Activated CD4-positive, alpha-beta T cell treated with anti-CD3 and anti-CD28 coated beads, Interleukin-2, amount 50 U/mL, for 1 hour (primary cell): ENCODE measurements at regions not wholly inside any gene's neighbourhood (a gene's known extent, or its start where the extent isn't known, plus 50 kb on each side); places are given as distances from the start of the nearest gene placed in this dataset.

Experiments used
- DNase-seq: peaks from one replicate; pipeline ENCODE4 v3.0.0-alpha.2; 2020

DNA sequence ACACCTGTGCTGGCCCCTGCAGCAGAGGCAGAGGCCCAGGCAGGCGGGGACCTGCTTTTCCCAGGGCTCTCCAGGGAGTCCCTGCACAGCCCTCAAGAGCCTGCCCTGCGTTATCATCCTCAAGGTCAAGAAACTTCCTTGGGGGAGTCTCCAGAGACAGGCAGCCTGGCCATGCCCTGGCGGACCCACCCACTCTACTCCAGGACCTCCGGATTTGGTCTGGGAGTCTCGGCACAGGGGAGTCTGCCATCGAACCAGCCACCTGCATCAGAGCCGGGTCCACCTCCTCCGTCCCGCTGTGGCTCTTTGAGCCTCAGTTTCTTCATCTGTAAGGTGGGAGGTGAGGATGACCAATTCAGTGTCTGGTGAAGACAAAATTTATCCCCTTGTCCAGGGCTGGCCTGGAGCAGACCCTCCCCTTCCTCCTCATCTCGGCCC is 75.3 kb upstream of the TNRC6C start:
- no peak for DNase-seq

DNA sequence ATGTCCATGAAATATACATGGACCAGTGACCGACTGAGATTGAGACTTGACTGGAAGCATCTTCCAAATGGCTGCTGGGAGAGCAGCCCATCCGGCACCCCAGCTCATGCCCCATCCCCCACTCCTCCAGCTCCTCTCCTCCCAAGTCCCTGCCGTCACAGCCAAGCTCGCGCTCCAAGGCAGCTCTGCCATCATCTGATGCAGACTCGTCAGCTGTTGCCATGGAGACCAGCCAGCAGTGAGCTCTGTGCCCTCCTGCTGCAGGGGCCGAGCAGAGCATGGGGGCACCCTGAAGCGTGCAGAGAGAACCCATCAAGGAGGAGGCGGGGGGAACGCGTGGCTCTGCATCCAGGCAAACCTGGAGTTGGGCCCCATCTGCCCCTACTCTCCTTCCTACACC is 74.5 kb upstream of the TNRC6C start:
- peak; percentile 28 for DNase-seq

DNA sequence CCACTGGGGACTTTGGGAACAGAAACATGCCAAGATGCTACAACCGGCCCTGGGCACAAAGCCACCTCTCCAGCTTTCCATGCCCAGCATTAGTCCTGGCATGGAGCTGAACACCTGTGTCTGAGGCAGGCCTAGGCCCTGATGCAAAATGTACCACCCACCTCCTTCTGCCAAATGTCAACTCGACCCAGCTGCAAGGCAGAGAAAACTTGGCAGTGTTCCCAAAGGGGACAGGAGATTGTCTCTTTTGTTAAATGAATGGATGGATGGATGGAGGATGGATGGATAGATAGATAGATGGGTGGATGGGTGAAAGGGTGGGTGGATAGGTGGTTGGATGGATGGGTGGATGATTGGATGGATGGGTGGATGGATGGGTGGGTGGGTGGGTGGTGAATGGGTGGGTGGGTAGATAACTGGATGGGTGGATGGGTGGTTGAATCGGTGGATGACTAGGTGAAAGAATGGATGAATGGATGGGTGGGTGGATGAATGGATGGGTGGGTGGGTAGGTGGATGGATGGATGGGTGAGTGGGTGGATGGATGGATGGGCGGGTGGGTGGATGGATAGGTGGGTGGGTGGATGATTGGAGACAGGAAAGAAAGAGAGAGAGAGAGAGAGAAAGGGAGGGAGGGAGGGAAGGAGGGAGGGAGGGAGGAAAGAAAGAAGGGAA is 73.4 kb upstream of the TNRC6C start:
- DNase-seq, result no peak

DNA sequence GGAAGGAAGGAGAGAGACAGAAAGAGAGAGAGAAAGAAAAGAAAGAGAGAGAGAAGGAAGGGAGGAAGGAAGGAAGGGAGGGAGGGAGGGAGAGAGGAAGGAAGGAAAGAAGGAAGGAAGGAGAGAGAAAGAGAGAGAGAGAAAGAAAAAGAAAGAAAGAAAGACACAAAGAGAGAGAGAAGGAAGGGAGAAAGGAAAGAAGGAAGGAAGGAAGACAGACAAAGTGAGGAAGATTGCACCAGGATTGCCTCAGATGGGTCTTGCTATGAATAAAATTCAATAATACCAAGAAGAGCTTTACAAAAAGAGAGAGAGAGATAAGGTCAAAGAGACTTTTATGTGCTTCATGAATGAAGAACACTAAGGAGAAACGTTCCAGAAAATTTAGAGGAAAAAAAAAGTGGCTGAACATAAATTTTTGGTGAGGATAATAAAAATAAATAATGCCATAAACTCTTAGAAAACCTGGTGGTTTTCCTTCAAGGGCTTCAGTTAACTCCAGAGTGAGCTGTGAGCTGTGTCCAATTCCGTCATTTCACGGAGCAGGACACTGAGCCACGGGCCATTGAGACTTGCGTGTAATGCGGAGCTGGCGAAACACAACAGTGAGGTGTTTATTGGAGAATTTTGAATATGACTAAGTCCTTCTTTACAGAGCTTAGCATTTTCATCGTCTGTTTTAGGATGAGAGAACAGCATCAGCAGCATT is 72.7 kb upstream of the TNRC6C start:
- no peak for DNase-seq

DNA sequence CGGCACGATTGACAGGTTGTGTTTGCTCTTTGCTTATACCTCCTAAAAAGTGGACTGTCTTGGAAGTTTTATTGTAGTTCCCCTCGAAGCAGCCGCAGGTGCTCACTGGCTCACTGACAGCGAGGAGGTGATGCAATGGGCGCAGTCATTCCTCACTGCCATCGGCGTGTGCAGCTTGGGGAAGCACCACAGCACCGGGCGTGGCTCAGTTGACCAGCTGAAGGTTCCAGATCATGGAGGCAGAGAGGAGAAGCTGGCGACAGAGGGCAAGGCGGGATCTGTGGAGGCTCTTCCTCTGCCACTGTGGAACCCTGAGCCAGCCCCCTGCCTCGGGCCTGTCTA is 72.1 kb upstream of the TNRC6C start:
- no peak for DNase-seq

DNA sequence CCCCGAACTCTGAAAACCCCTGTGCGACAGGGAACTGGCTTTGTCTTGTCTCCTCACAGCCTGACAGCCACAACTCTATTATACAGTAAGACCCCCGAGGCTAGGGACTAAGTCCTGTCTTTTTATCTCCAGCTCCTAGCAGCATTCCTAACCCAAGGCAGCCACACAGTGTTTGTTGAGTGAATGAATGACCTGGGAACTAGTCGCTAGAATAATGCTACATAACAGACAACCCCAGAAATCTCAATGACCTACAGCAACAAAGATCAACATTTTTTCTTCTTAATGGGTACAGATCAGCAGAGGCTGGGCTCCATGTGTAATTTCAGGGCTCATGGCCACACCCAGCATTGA is 71.4 kb upstream of the TNRC6C start:
- DNase-seq, result no peak

DNA sequence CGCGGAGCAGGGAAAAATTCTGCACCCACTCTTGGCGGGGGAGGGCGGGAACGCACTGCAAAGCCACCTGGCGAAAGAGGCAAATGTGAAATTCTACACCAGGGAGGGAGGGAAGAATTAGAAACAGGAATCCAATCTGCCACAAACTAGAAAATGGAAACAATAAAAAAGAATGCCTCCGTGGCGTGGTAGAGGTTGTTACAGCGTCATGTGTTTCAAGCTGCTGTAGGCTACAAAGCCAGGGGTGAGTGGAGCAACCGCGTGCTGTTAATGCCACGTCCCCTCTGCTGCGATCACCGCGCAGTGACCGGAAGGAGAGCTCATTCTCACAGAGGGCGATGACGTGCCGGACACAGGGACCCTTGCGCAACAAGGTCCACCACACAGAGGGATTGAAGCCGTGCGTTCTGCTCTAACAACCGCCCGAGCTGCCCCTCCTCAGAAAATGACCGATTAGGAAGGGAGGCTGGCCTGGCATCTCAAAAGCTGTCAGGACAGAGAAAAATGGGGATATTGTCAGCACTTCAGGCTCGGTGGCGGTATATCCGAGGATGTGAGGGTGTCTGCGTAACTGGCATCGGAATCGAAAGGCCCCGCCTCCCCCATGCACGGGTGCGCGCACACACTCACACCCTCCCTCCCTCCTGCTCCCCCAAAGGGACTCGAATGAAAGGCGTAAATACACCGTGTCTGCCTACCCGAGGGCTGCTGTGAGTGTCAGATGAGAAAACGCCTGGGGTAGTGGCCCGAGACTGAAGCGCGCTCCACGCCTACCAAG is 70.8 kb upstream of the TNRC6C start:
- peak; percentile 83 for DNase-seq

DNA sequence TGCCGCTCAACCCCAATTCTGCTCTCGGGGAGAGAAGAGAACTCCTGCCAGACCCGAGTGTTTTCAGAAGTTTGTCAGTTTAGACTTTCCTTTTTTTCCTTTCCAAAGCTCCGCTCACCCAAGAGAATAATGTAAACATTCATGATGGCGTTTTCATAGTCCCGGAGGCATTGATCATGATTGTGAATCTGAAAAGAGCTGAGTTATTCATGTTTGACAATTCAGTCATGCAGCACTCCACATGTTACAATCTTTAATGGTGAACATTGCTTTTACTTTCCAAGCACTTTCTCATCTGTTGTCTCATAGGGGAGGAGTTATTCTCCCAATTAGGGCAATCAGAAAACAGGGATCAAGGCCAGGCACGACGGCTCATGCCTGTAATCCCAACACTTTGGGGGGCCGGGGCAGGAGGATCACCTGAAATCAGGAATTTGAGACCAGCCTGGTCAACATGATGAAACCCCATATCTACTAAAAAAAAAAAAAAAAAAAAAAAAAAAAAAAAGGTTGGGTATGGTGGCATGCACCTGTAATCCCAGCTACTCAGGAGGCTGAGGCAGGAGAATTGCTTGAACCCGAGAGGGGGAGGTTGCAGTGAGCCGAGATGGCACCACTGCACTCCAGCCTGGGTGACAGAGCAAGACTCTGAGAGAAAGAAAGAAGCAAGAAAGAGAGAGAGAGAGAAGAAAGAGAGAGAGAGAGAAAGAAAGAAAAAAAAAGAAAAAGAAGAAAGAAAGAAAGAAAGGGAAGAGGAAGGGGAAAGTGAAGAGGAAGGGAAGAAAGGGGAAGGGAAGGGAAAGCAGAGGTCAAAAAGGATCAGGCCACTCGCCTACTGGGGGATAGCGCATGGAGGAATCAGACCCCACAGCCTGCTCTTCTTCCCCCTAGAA is 70.0 kb upstream of the TNRC6C start:
- no peak for DNase-seq

DNA sequence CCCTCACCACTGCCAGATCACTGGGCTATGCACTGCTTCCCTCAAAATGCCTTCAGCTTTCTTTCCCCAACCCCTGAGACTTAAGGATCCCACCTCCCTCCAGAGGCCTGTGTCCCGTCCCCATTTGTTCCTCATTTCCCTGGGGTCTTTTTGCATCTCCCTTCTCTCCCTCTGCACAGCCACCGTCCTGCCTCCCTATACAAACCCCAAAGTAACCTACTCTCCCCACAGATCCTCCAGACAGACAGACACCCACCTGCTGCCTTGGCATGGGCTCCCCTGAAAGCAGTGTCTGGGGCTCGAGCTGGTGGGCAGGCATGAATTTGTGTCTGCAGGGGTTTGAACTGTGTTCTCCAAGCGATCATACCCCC is 69.4 kb upstream of the TNRC6C start:
- no peak for DNase-seq

DNA sequence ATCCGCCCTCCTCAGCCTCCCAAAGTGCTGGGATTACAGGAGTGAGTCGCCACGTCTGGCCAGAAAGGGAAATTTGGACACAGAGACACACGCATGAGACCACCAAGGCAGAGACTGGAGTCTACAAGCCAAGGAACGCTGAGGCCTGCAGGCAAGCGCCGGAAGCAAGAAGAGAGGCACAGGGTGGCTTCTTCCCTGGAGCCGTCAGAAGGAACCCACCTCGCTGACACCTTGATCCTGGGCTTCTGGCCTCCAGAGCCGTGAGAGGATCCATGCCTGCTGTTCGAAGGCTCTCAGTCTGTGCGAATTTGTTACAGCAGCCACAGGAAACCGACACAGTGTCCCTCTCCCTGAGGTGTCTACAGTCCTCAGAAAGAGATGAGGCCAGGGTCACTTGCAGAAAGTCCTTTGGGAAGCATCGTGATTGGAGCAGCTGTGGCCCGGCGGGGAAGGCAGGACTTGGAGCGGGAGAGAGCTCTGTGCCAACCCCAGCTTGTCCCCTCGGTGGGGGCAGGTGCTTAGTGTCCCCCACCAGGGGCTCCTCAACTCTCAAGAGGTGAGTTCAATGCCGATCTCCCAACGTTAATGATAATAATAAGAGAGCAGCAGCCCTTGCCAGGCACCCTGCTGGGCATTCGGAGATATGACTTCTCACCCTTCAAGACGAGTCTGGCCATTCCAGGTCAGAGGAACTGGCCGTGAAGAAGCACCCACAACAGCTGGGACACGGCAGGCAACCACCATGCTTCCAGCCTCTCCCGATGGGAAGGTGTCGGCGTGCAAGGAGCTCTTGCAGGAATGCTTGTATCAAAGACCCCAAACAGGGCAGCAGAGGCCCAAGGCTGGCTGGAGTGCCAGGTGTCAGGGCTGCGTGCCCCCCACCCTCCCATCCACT is 68.4 kb upstream of the TNRC6C start:
- no peak for DNase-seq

DNA sequence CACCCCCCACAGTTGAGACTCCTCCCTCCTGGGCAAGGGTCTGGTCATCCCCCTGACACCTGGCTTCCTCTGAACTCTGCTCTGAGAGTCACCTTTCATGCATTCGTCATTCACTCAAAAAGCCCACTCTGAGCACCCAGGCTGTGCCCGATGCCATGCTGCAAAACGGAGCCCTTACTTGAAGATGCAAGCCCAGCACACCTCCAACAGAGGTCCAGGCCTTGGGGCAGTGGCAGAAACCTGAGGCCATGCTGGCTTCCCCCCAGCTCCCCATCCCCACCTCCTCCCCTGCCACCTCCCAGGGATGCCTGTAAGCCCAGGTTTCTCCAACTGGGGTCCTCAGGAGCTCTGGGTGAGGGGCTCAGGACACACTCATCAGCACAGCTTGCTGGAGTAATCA is 67.7 kb upstream of the TNRC6C start:
- no peak for DNase-seq

DNA sequence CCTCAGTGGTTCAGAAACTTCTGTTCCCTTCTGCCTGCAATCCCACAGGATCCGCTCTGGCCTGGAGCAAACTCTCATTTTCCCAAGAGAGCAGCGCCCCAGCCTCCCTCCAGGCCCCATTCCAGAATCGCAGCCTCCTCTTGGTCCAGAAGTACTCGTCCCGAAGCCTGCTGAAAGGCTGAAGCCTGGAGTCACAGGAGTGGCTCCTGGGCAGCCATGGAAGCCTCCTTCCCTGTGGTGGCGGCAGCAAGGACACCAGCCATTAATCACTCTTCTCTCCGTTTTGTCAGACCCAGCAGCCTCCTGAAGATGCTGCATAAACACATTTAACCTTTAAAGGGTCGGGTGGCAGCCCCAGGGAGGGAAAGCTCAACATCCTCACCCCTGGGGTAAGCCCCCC is 66.9 kb upstream of the TNRC6C start:
- DNase-seq, result no peak

DNA sequence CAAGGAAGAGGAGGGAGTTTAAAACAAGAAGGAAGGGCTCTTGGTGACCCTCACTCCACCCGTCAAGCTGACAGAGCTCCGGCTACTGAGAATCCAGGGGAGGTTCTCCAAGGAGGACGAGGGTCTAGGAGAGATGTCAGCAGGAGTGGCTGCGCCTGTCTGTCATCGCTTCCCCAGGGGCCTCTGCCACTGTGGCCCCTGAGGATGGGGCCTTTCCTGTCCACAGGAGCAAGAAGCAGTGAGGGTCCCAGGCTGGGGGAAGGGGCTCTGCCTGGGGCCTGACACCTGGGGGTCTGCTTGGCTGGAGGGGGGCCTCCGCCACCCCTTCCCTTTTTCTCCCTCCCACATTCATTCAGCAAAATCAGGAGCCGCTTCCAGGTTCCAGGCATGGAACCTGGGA is 66.5 kb upstream of the TNRC6C start:
- no peak for DNase-seq

DNA sequence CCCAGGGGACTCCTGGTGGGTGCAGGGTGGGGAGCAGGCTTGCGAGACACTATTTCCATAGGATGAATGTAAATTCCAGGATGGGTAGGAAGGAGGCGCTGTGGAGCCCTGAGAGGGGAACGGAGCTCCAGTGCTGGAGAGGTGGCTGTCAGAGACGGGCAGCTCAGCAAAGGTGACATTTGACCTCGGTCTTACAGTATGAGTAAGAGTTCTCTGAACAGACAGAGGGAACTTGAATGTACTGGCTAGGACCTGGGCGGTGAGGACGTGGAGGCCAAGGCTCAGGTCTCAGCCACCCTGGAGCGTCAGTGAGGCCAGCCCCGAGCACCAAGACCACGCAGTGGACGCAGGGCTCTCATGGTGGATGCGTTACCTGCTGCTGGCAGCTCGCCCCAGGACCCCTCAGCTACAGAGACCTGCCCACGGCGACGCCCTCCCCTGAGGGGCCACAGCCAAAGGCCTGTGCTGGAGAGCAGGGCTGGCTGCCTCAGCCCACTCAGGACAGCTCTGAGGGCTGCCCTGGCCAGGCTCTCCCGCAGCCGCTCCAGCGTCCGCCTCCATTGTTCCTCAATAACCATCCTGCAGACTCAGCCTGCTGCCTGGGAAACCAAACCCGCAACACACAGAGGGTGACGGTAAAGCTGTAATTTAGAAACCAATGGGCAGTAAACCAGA is 65.9 kb upstream of the TNRC6C start:
- DNase-seq, result no peak

DNA sequence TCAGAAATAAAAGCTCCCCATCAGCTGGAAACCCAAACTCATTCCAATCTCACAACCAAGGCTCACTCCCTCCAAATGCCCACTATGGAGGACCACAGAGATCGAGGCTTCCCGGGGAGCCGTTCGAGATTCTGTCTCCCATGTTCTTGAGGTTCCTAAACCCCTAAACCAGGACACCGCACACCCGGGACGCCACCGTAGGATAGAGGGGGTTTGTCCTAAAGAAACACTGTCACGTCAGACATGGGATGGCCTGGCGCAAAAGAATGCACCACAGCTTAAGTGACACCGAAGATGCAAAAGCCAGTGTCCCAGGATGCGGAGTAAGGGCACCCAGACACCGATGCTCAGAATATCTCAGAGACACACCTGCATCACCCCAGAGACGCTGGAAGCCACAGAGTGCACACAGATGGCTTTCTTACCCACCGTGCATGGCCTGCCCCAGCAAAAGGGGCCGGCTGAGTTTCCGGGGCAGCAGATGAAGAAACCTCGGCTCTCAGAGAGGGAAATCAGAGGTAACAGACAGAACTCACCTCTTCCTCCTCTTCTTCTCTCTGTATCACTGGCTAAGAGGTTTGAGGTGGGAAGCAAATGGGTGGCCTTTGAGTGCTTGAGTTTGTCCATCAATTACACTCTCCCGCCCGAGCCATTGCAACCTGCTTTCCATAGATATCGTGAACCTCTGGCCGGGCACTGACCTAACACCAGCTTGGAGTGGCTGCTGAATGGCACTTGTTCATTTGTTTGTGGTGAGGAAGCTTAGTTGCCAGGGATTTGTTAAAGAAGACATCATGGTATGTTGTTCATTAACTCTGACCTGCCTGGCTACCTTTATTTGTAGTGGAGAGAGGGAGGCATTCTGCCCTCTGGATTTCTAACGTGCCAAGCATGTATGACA is 65.1 kb upstream of the TNRC6C start:
- DNase-seq, result no peak

DNA sequence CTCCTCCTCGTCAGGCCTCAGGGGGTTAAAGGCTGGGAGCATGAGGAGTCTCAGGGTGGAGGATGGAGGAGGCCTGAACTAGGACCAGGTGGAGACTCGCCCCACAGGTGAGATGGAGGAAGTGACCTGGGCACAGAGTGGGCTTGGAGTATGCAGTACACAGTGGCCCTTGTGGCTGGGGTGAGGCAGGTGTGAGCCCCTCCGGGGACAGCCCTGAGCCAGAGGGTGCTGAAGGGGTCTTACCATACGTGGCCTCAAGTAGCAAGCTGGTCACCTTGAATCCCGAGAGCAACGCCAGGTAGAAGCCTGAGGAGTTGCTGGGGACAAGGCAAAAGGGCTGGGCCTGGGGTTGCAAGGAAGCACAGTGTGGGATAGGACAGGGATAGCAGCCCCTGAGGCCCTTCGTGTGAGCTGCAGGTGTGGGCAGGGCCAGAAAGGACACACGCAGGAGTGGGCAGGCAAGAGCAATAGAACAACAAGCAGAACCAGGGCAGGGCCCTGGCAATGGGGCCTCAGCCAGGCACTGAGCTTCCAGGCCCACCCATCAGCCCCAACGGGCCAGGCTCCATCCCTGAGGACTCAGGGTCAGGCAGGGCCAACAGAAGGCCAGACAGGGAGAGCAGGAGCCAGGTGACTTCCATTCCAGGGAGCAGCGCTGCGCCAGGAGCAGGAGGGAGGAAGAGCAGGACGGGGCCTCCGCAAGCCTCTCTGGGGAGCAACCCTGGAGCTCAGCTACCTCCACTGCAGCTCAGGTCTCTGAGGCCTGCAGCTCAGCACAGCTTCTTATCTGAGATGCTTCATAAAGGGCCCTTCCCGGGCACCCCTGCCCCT is 64.2 kb upstream of the TNRC6C start:
- no peak for DNase-seq

DNA sequence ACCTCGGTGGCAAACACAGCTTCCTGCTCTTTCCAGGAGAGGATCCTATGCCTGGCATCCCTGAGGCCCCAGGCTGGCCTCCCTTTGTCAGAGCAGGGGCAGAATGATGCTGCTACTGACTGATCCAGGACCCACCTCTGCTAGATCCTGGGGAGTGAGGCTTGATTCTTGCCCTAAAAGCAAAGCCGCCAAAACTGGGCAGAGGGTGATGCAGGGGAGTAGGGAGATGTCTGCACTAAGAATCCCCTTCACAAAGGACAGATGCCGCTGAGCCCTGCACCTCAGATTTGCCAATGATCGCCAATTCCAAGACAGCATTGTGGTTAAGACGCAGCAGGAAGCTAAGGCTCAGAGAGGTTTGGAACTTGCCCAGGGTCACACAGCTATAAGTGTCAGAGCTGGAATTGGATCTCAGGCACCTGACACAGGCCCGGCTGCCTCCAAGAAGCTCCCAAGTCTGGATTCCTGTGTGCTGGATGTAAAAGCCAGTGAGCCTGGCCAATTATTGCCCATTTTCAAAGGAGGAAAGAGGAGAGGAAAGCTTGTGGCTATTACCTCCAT is 60.7 kb upstream of the TNRC6C start:
- DNase-seq, result no peak

DNA sequence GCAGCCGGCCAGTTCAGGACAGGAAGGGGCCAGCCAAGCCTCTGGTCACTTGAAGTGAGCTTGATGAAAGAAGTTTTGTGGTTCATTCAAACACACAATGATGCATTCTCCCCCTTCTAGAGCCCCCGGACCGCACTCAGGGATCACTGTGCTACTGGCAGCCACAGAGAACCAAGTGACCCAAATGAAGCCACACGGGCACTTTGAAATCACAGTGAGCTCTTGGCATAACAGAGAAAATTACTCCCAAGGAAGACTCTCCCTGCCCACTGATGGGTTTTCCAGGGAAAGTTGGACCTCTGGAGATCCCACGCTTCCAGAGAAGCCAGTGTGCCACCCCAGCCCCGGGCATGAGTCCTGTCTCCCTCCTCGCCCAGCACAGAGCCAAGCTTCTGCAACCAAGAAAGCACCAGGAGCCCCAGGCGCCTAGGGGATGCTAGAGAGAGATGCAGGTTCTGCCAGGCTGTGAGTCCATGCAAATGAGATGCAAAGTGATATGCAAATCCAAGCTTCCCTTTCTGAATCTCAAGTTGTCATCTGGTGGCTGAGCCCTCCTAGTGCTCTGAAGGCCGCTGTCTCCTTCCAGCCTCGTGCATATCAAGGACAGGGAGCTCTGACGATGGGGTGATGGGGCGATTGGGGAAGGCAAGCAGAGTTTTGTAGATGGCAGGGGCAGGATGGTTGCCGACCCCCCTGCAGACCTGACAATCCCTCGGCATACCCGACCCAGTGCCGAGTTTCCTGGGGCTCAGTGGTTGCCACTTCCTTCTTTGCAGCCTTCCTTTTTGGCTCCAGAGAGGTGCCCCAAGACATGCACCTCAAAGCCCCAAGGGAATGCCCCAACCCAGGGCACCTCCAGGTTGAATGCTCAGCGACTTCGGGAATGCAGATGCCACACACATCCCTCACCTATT is 59.7 kb upstream of the TNRC6C start:
- DNase-seq, result no peak
